Loucy (cell line): ENCODE measurements at regions not wholly inside any gene's neighbourhood (a gene's known extent, or its start where the extent isn't known, plus 50 kb on each side); places are given as distances from the start of the nearest gene placed in this dataset.
A peak's percentile ranks its signal among the peaks of the same experiment; 100 is the strongest.

Experiments
- H2AFZ ChIP-seq: fragments of 200-600 bp; sonication (generic); 2 replicates; pipeline ENCODE4 v1.6.0; 2016; ENCODE audit warnings: antibody characterized with exemption, mild to moderate bottlenecking, low read length, moderate library complexity
- H3F3A ChIP-seq: fragments of 200-600 bp; 2 replicates; pipeline ENCODE4 v1.6.0; 2016; ENCODE audit warnings: antibody characterized with exemption, low read depth, mild to moderate bottlenecking
- H3K27me3 ChIP-seq: fragments of 200-600 bp; sonication (generic); 2 replicates; pipeline ENCODE4 v1.6.1; 2014; ENCODE audit warnings: low read length, mild to moderate bottlenecking; ENCODE audit not compliant: insufficient read depth, poor library complexity, severe bottlenecking
- H3K36me3 ChIP-seq: fragments of 200-600 bp; sonication (generic); 2 replicates; pipeline ENCODE4 v1.6.1; 2016; ENCODE audit warnings: low read length; ENCODE audit not compliant: insufficient read depth
- H3K4me1 ChIP-seq: fragments of 200-600 bp; sonication (generic); 2 replicates; pipeline ENCODE4 v1.5.1; 2014; ENCODE audit warnings: low read length, mild to moderate bottlenecking; ENCODE audit not compliant: insufficient read depth, poor library complexity, severe bottlenecking
- H3K4me2 ChIP-seq: fragments of 200-600 bp; sonication (generic); 2 replicates; pipeline ENCODE4 v1.6.0; 2014; ENCODE audit warnings: antibody characterized with exemption, low read length, low read depth, mild to moderate bottlenecking; ENCODE audit not compliant: poor library complexity, severe bottlenecking
- H3K4me3 ChIP-seq: fragments of 200-600 bp; sonication (generic); 2 replicates; pipeline ENCODE4 v1.5.1; 2014; ENCODE audit warnings: low read length, mild to moderate bottlenecking, mixed read lengths; ENCODE audit not compliant: poor library complexity, severe bottlenecking
- H3K79me2 ChIP-seq: fragments of 200-600 bp; sonication (generic); 2 replicates; pipeline ENCODE4 v1.6.1; 2014; ENCODE audit warnings: low read length; ENCODE audit not compliant: insufficient read depth
- H3K9ac ChIP-seq: fragments of 200-600 bp; sonication (generic); 2 replicates; pipeline ENCODE4 v1.6.0; 2014; ENCODE audit warnings: mild to moderate bottlenecking, low read depth, low read length, moderate library complexity; ENCODE audit not compliant: poor library complexity, severe bottlenecking
- H3K9me2 ChIP-seq: fragments of 200-600 bp; sonication (generic); replicated peaks from 2 replicates; pipeline ENCODE4 v1.6.1; 2016; ENCODE audit warnings: low read depth, low read length, mixed read lengths
- H3K9me3 ChIP-seq: fragments of 200-600 bp; sonication (generic); 2 replicates; pipeline ENCODE4 v1.6.1; 2014; ENCODE audit warnings: mild to moderate bottlenecking, antibody characterized with exemption, low read length, low read depth; ENCODE audit not compliant: insufficient read depth
- H4K20me1 ChIP-seq: fragments of 200-600 bp; sonication (generic); 2 replicates; pipeline ENCODE4 v1.6.0; 2014; ENCODE audit warnings: antibody characterized with exemption, low read length, mild to moderate bottlenecking; ENCODE audit not compliant: insufficient read depth, poor library complexity, severe bottlenecking
- EZH2phosphoT487 ChIP-seq: fragments of 200-600 bp; IDR thresholded peaks from 2 replicates; pipeline ENCODE4 v1.6.1; 2018; ENCODE audit warnings: antibody characterized with exemption, mild to moderate bottlenecking, moderate library complexity, borderline replicate concordance
- TF ChIP-seq, protein P1 (sequence below): fragments of 200-600 bp; sonication (generic); conservative IDR thresholded peaks from 2 replicates; pipeline ENCODE4 v1.5.1; 2014; ENCODE audit warnings: mild to moderate bottlenecking, antibody characterized with exemption, low read length

DNA sequence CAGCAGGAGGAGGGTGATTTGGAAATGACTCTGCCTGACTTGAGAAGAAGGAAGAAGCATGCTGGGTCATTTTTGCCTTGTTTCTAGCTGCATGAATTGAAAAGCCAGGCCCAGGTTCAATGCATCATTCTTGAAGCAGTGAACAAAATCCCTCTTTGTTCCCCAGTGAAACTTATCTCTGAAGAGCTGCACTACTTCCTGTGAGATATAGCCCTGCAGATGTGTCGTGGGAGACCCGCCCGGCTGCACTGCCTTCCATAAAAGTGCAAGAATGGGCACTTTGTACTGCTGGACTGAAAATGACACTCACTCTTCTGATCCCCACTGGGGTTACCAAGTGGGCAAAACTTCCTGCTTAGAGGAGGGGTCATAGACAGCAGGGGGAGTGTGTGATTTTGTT, 249.2 kb upstream of the NFIA start:
- H3K9me2 ChIP-seq, result no peaks in the 10 kb centered on the region
- peak overlapping the region; percentile 64 for H3K4me3 ChIP-seq
- 0 out of 2 replicates have a peak overlapping the region, but pooled peaks have one; percentile 28 for H2AFZ ChIP-seq
- TF ChIP-seq EZH2phosphoT487, result no peak
- TF ChIP-seq, protein P1, sequence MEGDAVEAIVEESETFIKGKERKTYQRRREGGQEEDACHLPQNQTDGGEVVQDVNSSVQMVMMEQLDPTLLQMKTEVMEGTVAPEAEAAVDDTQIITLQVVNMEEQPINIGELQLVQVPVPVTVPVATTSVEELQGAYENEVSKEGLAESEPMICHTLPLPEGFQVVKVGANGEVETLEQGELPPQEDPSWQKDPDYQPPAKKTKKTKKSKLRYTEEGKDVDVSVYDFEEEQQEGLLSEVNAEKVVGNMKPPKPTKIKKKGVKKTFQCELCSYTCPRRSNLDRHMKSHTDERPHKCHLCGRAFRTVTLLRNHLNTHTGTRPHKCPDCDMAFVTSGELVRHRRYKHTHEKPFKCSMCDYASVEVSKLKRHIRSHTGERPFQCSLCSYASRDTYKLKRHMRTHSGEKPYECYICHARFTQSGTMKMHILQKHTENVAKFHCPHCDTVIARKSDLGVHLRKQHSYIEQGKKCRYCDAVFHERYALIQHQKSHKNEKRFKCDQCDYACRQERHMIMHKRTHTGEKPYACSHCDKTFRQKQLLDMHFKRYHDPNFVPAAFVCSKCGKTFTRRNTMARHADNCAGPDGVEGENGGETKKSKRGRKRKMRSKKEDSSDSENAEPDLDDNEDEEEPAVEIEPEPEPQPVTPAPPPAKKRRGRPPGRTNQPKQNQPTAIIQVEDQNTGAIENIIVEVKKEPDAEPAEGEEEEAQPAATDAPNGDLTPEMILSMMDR, result no peak; the same call in 1 of the 2 replicates
- peaks cover 76% of the 10 kb centered on the region for H3K4me1 ChIP-seq
- no peaks in the 10 kb centered on the region for H4K20me1 ChIP-seq
- peaks cover 13% of the 10 kb centered on the region for H3F3A ChIP-seq
- H3K36me3 ChIP-seq, result no peaks in the 10 kb centered on the region
- H3K9me3 ChIP-seq, result no peaks in the 10 kb centered on the region
- H3K9ac ChIP-seq, result peak overlapping the region; percentile 80
- H3K4me2 ChIP-seq, result peak overlapping the region; percentile 82
- no peaks in the 10 kb centered on the region for H3K79me2 ChIP-seq
- H3K27me3 ChIP-seq, result no peaks in the 10 kb centered on the region

DNA sequence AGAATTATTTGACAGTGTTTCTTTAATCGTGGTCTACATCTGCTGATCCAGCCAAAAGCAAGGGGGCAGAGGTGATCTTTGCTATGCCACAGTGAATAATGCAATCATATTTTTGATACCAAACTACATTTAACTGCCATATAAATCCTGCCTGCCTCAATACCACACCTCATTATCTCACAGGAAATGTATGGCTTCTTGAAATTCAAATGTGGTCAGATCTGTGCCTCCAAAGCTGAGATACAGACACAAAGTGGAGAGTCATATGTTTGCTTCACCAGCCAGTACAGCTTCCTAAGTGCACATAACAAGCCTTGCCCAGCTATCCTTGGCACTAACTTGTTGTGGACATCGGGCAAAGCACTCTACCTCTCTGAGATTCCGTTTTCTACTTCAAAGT, 250.0 kb upstream of the NFIA start:
- peaks cover 68% of the 10 kb centered on the region for H3K4me1 ChIP-seq
- TF ChIP-seq, protein P1, result peak; percentile 57
- no peak for TF ChIP-seq EZH2phosphoT487
- H3K79me2 ChIP-seq, result no peaks in the 10 kb centered on the region
- H3K27me3 ChIP-seq, result no peaks in the 10 kb centered on the region
- H3K4me2 ChIP-seq, result peak overlapping the region; percentile 82
- no peaks in the 10 kb centered on the region for H3K9me2 ChIP-seq
- no peaks in the 10 kb centered on the region for H4K20me1 ChIP-seq
- no peaks in the 10 kb centered on the region for H3K36me3 ChIP-seq
- no peak overlapping the region for H2AFZ ChIP-seq
- peaks cover 13% of the 10 kb centered on the region for H3F3A ChIP-seq
- peak overlapping the region; percentile 80 for H3K9ac ChIP-seq
- peak overlapping the region; percentile 64 for H3K4me3 ChIP-seq
- no peaks in the 10 kb centered on the region for H3K9me3 ChIP-seq

- H3K4me3 ChIP-seq, result peak overlapping the region; percentile 47
- no peaks in the 10 kb centered on the region for H3K27me3 ChIP-seq
- peaks cover 13% of the 10 kb centered on the region for H3F3A ChIP-seq
- H3K4me1 ChIP-seq, result peaks cover 64% of the 10 kb centered on the region
- peak overlapping the region; percentile 82 for H3K4me2 ChIP-seq
- no peaks in the 10 kb centered on the region for H3K9me3 ChIP-seq
- peak overlapping the region; percentile 60 for H3K9ac ChIP-seq
- 0 out of 2 replicates have a peak overlapping the region, but pooled peaks have one; percentile 4 for H2AFZ ChIP-seq
- no peaks in the 10 kb centered on the region for H3K36me3 ChIP-seq
- no peaks in the 10 kb centered on the region for H3K9me2 ChIP-seq
- TF ChIP-seq, protein P1, result no peak
- no peak for TF ChIP-seq EZH2phosphoT487
- no peaks in the 10 kb centered on the region for H3K79me2 ChIP-seq
- no peaks in the 10 kb centered on the region for H4K20me1 ChIP-seq
Measured at GRCh38 chr1:60831780-60832179, 250.6 kb upstream of the NFIA start.
